ENCODE measurements at regions not wholly inside any gene's neighbourhood (a gene's known extent, or its start where the extent isn't known, plus 50 kb on each side); places are given as distances from the start of the nearest gene placed in this dataset.

DNA sequence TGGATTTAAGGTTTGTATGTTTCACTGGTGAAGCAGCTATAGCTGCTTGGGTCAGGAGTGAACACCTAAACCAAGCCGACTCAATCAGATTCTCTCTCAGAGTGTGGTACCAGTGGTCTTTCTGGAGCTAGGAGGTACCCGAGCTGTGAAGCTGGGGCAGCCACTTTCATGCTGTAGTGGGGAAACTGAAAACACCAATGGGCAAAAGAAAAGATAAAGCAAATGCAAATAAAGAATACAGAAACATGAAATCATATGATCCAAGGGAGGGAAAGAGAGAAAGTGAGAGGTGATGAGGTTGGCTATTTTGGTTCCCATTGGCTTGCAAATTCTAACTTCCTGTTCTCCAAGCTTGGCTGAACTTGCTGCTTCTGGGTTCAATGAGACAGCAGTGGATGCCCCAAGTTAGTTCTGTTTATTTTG is 212.3 kb upstream of the CFAP20DC start (continued):
- TF ChIP-seq, protein P1, sequence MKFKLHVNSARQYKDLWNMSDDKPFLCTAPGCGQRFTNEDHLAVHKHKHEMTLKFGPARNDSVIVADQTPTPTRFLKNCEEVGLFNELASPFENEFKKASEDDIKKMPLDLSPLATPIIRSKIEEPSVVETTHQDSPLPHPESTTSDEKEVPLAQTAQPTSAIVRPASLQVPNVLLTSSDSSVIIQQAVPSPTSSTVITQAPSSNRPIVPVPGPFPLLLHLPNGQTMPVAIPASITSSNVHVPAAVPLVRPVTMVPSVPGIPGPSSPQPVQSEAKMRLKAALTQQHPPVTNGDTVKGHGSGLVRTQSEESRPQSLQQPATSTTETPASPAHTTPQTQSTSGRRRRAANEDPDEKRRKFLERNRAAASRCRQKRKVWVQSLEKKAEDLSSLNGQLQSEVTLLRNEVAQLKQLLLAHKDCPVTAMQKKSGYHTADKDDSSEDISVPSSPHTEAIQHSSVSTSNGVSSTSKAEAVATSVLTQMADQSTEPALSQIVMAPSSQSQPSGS (IDR thresholded peaks at IDR 0.05; ENCODE audit: low read length) = no peak; the same call in 1 of the 2 replicates
- TF ChIP-seq FOXM1 (IDR thresholded peaks at IDR 0.05; ENCODE audit: low read depth, low read length) (no peak), IKZF2 (IDR thresholded peaks at IDR 0.05) (peak; percentile 80 to 84), BCL11A (IDR thresholded peaks at IDR 0.05; ENCODE audit: low read depth, low read length) (0 out of 2 replicates have a peak, but pooled peaks have one; percentile 4), ATF7 (IDR thresholded peaks at IDR 0.05; ENCODE audit: low read depth) (peak; percentile 64; the same call in 1 of the 2 replicates), SPI1 (IDR thresholded peaks at IDR 0.05; ENCODE audit: borderline replicate concordance, insufficient read depth, low read depth, low read length) (no peak), ZNF24 (IDR thresholded peaks at IDR 0.05) (no peak), MTA2 (IDR thresholded peaks at IDR 0.05; ENCODE audit: low read depth) (peak; percentile 74; the same call in 1 of the 2 replicates), CREM (IDR thresholded peaks at IDR 0.05; ENCODE audit: low read depth) (0 out of 2 replicates have a peak, but pooled peaks have one; percentile 25), POU2F2 (IDR thresholded peaks at IDR 0.05; ENCODE audit: borderline replicate concordance, low read depth, low read length) (peak; percentile 61; the same call in 1 of the 3 replicates), CHD2 (IDR thresholded peaks at IDR 0.05; ENCODE audit: borderline replicate concordance, low read depth, low read length) (0 out of 2 replicates have a peak, but pooled peaks have one; percentile 12), RAD51 (IDR thresholded peaks at IDR 0.05) (peak; percentile 22; the same call in 1 of the 2 replicates)
- TF ChIP-seq, protein P2, sequence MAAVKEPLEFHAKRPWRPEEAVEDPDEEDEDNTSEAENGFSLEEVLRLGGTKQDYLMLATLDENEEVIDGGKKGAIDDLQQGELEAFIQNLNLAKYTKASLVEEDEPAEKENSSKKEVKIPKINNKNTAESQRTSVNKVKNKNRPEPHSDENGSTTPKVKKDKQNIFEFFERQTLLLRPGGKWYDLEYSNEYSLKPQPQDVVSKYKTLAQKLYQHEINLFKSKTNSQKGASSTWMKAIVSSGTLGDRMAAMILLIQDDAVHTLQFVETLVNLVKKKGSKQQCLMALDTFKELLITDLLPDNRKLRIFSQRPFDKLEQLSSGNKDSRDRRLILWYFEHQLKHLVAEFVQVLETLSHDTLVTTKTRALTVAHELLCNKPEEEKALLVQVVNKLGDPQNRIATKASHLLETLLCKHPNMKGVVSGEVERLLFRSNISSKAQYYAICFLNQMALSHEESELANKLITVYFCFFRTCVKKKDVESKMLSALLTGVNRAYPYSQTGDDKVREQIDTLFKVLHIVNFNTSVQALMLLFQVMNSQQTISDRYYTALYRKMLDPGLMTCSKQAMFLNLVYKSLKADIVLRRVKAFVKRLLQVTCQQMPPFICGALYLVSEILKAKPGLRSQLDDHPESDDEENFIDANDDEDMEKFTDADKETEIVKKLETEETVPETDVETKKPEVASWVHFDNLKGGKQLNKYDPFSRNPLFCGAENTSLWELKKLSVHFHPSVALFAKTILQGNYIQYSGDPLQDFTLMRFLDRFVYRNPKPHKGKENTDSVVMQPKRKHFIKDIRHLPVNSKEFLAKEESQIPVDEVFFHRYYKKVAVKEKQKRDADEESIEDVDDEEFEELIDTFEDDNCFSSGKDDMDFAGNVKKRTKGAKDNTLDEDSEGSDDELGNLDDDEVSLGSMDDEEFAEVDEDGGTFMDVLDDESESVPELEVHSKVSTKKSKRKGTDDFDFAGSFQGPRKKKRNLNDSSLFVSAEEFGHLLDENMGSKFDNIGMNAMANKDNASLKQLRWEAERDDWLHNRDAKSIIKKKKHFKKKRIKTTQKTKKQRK (IDR thresholded peaks at IDR 0.05; ENCODE audit: low read depth, low read length) = no peak
- TF ChIP-seq, protein P3, sequence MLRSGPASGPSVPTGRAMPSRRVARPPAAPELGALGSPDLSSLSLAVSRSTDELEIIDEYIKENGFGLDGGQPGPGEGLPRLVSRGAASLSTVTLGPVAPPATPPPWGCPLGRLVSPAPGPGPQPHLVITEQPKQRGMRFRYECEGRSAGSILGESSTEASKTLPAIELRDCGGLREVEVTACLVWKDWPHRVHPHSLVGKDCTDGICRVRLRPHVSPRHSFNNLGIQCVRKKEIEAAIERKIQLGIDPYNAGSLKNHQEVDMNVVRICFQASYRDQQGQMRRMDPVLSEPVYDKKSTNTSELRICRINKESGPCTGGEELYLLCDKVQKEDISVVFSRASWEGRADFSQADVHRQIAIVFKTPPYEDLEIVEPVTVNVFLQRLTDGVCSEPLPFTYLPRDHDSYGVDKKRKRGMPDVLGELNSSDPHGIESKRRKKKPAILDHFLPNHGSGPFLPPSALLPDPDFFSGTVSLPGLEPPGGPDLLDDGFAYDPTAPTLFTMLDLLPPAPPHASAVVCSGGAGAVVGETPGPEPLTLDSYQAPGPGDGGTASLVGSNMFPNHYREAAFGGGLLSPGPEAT (IDR thresholded peaks at IDR 0.05; ENCODE audit: low read depth) = peak; percentile 67; the same call in 1 of the 2 replicates
- TF ChIP-seq, protein P4, sequence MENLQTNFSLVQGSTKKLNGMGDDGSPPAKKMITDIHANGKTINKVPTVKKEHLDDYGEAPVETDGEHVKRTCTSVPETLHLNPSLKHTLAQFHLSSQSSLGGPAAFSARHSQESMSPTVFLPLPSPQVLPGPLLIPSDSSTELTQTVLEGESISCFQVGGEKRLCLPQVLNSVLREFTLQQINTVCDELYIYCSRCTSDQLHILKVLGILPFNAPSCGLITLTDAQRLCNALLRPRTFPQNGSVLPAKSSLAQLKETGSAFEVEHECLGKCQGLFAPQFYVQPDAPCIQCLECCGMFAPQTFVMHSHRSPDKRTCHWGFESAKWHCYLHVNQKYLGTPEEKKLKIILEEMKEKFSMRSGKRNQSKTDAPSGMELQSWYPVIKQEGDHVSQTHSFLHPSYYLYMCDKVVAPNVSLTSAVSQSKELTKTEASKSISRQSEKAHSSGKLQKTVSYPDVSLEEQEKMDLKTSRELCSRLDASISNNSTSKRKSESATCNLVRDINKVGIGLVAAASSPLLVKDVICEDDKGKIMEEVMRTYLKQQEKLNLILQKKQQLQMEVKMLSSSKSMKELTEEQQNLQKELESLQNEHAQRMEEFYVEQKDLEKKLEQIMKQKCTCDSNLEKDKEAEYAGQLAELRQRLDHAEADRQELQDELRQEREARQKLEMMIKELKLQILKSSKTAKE (IDR thresholded peaks at IDR 0.05; ENCODE audit: low read depth, poor library complexity, severe bottlenecking) = peak; percentile 45
